GM21515 (cell line): ENCODE measurements at regions not wholly inside any gene's neighbourhood (a gene's known extent, or its start where the extent isn't known, plus 50 kb on each side); places are given as distances from the start of the nearest gene placed in this dataset.

Experiments used
- ATAC-seq: cut with Tn5 transposase; IDR thresholded peaks from one replicate; pipeline ENCODE4 v1.9.1; 2021; ENCODE audit not compliant: unreplicated experiment

GRCh38 chr9:16960084-16960483 is 89.6 kb upstream of the BNC2 start:
- ATAC-seq: no peak

GRCh38 chr9:16959391-16959790 is 88.9 kb upstream of the BNC2 start:
- no peak for ATAC-seq

GRCh38 chr9:16954040-16954439 is 83.6 kb upstream of the BNC2 start:
- no peak for ATAC-seq

GRCh38 chr9:16951502-16951901 is 81.0 kb upstream of the BNC2 start:
- ATAC-seq: no peak

- no peak for ATAC-seq
Observed at GRCh38 chr9:16950051-16950450, 79.6 kb upstream of the BNC2 start.

- no peak for ATAC-seq
Observed at GRCh38 chr9:16930578-16930977, 60.1 kb upstream of the BNC2 start.

GRCh38 chr9:16928179-16928945 is 57.9 kb upstream of the BNC2 start:
- no peak for ATAC-seq

GRCh38 chr9:16925426-16925825 is 55.0 kb upstream of the BNC2 start:
- no peak for ATAC-seq

GRCh38 chr9:16924311-16924915 is 53.9 kb upstream of the BNC2 start:
- no peak for ATAC-seq

GRCh38 chr9:16921855-16922254 is 51.4 kb upstream of the BNC2 start:
- no peak for ATAC-seq
